Osteoblast (primary cell): ENCODE measurements at regions not wholly inside any gene's neighbourhood (a gene's known extent, or its start where the extent isn't known, plus 50 kb on each side); places are given as distances from the start of the nearest gene placed in this dataset.
"Not testable (repeated sequence)": the region's sequence is repeated elsewhere in the genome, so short reads cannot be mapped to it uniquely, and the experiment has no call there.

Experiments used
- DNase-seq: peaks from one replicate; pipeline ENCODE4 v3.0.0; 2011; ENCODE audit warnings: low spot score, mixed read lengths; ENCODE audit not compliant: insufficient read length; ENCODE audit errors: missing footprints
- H2AFZ ChIP-seq: 2 replicates; pipeline ENCODE4 v1.6.0; 2011; ENCODE audit warnings: mild to moderate bottlenecking, low read length
- H3K27ac ChIP-seq: 2 replicates; pipeline ENCODE4 v1.5.1; 2011; ENCODE audit warnings: mild to moderate bottlenecking, low read depth, low read length, moderate library complexity
- H3K27me3 ChIP-seq: 2 replicates; pipeline ENCODE4 v1.6.0; 2012; ENCODE audit warnings: mild to moderate bottlenecking, control low read depth, inconsistent platforms, low read length, moderate library complexity; ENCODE audit not compliant: insufficient read depth
- H3K36me3 ChIP-seq: 2 replicates; pipeline ENCODE4 v1.5.1; 2011; ENCODE audit warnings: mild to moderate bottlenecking, low read length, control low read depth, moderate library complexity; ENCODE audit not compliant: insufficient read depth
- H3K4me1 ChIP-seq: 2 replicates; pipeline ENCODE4 v1.5.1; 2011; ENCODE audit warnings: mild to moderate bottlenecking, low read length, control low read depth, moderate library complexity; ENCODE audit not compliant: insufficient read depth
- H3K4me2 ChIP-seq: 2 replicates; pipeline ENCODE4 v1.6.0; 2011; ENCODE audit warnings: mild to moderate bottlenecking, low read length; ENCODE audit not compliant: insufficient read depth
- H3K4me3 ChIP-seq: fragments of 200-600 bp; sonication (generic); 3 replicates; pipeline ENCODE4 v1.5.1; 2012; ENCODE audit warnings: mild to moderate bottlenecking, low read length, inconsistent platforms; ENCODE audit not compliant: insufficient read depth
- H3K79me2 ChIP-seq: 2 replicates; pipeline ENCODE4 v1.6.0; 2012; ENCODE audit warnings: mild to moderate bottlenecking, low read length, control low read depth, inconsistent platforms; ENCODE audit not compliant: insufficient read depth
- H3K9me3 ChIP-seq: 2 replicates; pipeline ENCODE4 v1.5.1; 2011; ENCODE audit warnings: low read depth, low read length, control low read depth
- H4K20me1 ChIP-seq: 2 replicates; pipeline ENCODE4 v1.6.0; 2012; ENCODE audit warnings: mild to moderate bottlenecking, low read length, control low read depth; ENCODE audit not compliant: insufficient read depth
- CTCF ChIP-seq: IDR thresholded peaks from 2 replicates; pipeline ENCODE4 v1.5.1; 2011; ENCODE audit warnings: mild to moderate bottlenecking, low read depth, low read length, moderate library complexity; ENCODE audit errors: extremely low read depth

GRCh38 chr11:50088231-50088630, 55.6 kb downstream of the OR4C45 start:
- Histone ChIP-seq H3K4me2 (no peak overlapping the region), H3K9me3 (peaks cover 4% of the 10 kb centered on the region), H3K36me3 (no peaks in the 10 kb centered on the region), H4K20me1 (no peaks in the 10 kb centered on the region), H3K79me2 (no peaks in the 10 kb centered on the region), H3K4me1 (no peaks in the 10 kb centered on the region), H3K27me3 (no peaks in the 10 kb centered on the region), H3K27ac (no peak overlapping the region), H3K4me3 (no peak overlapping the region), H2AFZ (no peak overlapping the region)
- TF ChIP-seq CTCF, result no peak
- DNase-seq, result no peak

GRCh38 chr11:50098186-50098725, 65.6 kb downstream of the OR4C45 start:
- Histone ChIP-seq H3K9me3 (no peaks in the 10 kb centered on the region), H3K36me3 (no peaks in the 10 kb centered on the region), H3K27ac (no peak overlapping the region), H3K27me3 (no peaks in the 10 kb centered on the region), H3K4me2 (no peak overlapping the region), H3K4me1 (no peaks in the 10 kb centered on the region), H3K4me3 (no peak overlapping the region), H4K20me1 (no peaks in the 10 kb centered on the region), H3K79me2 (no peaks in the 10 kb centered on the region), H2AFZ (no peak overlapping the region)
- TF ChIP-seq CTCF, result no peak
- no peak for DNase-seq

GRCh38 chr11:50102916-50103315, 70.2 kb downstream of the OR4C45 start:
- no peak overlapping the region for H2AFZ ChIP-seq
- no peak for DNase-seq
- H3K4me3 ChIP-seq, result no peak overlapping the region
- no peaks in the 10 kb centered on the region for H3K36me3 ChIP-seq
- no peak overlapping the region for H3K4me2 ChIP-seq
- no peak for TF ChIP-seq CTCF
- H4K20me1 ChIP-seq, result no peaks in the 10 kb centered on the region
- no peak overlapping the region for H3K27ac ChIP-seq
- no peaks in the 10 kb centered on the region for H3K9me3 ChIP-seq
- no peaks in the 10 kb centered on the region for H3K27me3 ChIP-seq
- no peaks in the 10 kb centered on the region for H3K79me2 ChIP-seq
- no peaks in the 10 kb centered on the region for H3K4me1 ChIP-seq

GRCh38 chr11:50140686-50141085, 108.0 kb downstream of the OR4C45 start:
- not testable (repeated sequence) for H3K4me3 ChIP-seq, H3K27me3 ChIP-seq, H4K20me1 ChIP-seq, H2AFZ ChIP-seq, H3K79me2 ChIP-seq, H3K4me2 ChIP-seq, H3K4me1 ChIP-seq, H3K36me3 ChIP-seq, H3K27ac ChIP-seq, DNase-seq, H3K9me3 ChIP-seq

GRCh38 chr11:50146308-50146707, 113.6 kb downstream of the OR4C45 start:
- H3K79me2 ChIP-seq, H3K9me3 ChIP-seq, H4K20me1 ChIP-seq, H3K4me3 ChIP-seq, H3K36me3 ChIP-seq, H3K27ac ChIP-seq, H3K27me3 ChIP-seq, H2AFZ ChIP-seq, H3K4me2 ChIP-seq, DNase-seq, H3K4me1 ChIP-seq: not testable (repeated sequence)

- not testable (repeated sequence) for H3K4me2 ChIP-seq, H3K4me3 ChIP-seq, H3K36me3 ChIP-seq, H4K20me1 ChIP-seq, H2AFZ ChIP-seq, H3K9me3 ChIP-seq, H3K79me2 ChIP-seq, DNase-seq, H3K4me1 ChIP-seq, H3K27ac ChIP-seq, H3K27me3 ChIP-seq
These were observed 115.3 kb downstream of the OR4C45 start for GRCh38 chr11:50147946-50148345.
